ENCODE measurements at regions not wholly inside any gene's neighbourhood (a gene's known extent, or its start where the extent isn't known, plus 50 kb on each side); places are given as distances from the start of the nearest gene placed in this dataset.

DNA sequence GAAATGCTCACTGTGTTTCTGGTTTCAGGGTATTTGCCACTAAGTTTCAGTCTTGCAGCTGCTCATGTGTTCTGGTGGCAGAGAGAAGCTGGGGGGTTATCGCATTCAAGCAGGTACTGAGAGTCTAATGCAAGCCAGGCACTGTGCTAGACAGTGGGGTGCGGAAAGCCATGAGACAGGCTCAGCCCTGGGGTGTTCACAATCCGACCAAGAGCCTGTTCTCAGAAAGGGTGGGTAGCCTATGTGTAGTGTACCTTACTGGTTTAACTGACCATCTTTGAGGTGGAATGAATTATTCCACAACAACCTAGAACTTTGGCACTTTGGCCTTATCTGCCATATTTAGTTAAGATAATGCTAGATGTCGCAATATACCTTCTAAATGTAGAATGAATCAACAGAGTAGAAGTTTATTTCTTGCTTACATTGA lies 55.3 kb upstream of the ROR1 start:
- no TSS peak for BruUV-seq (replicated peaks)
- Histone ChIP-seq H3F3A (ENCODE audit: insufficient read depth, low read depth) (0 out of 2 replicates have a peak, but pooled peaks cover 9% of the 10 kb centered on the region), H3K36me3 (ENCODE audit: low read depth) (no peaks in the 10 kb centered on the region), H3K79me2 (ENCODE audit: low read depth) (no peaks in the 10 kb centered on the region), H3K27ac (no peak overlapping the region), H3K4me1 (replicated peaks; ENCODE audit: insufficient read depth) (peaks cover 17% of the 10 kb centered on the region), H3K9me3 (ENCODE audit: insufficient read depth, low read depth) (no peaks in the 10 kb centered on the region), H2AFZ (no peak overlapping the region), H3K4me2 (no peak overlapping the region), H4K20me1 (ENCODE audit: insufficient read depth) (no peaks in the 10 kb centered on the region), H3K27me3 (ENCODE audit: insufficient read depth, low read depth) (no peaks in the 10 kb centered on the region), H3K4me3 (no peak overlapping the region), H3K9me2 (ENCODE audit: insufficient read depth) (no peaks in the 10 kb centered on the region)
- TF ChIP-seq, protein P1, sequence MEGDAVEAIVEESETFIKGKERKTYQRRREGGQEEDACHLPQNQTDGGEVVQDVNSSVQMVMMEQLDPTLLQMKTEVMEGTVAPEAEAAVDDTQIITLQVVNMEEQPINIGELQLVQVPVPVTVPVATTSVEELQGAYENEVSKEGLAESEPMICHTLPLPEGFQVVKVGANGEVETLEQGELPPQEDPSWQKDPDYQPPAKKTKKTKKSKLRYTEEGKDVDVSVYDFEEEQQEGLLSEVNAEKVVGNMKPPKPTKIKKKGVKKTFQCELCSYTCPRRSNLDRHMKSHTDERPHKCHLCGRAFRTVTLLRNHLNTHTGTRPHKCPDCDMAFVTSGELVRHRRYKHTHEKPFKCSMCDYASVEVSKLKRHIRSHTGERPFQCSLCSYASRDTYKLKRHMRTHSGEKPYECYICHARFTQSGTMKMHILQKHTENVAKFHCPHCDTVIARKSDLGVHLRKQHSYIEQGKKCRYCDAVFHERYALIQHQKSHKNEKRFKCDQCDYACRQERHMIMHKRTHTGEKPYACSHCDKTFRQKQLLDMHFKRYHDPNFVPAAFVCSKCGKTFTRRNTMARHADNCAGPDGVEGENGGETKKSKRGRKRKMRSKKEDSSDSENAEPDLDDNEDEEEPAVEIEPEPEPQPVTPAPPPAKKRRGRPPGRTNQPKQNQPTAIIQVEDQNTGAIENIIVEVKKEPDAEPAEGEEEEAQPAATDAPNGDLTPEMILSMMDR (conservative IDR thresholded peaks at IDR 0.05): no peak
- no peak for TF ChIP-seq EZH2 (IDR thresholded peaks at IDR 0.05; ENCODE audit: low read depth)
- intact Hi-C loops (cut with micrococcal nuclease; ENCODE audit: unreplicated experiment): no loop called here
- ChIA-PET POLR2A (ENCODE audit: unreplicated experiment) (no interaction called here), CTCF (interaction anchor here (0.6 kb wide), 1 partner anchor 15 kb away, joined by 10 read pairs; no protein-coding TSS in a partner anchor)
- no peak for DNase-seq

DNA sequence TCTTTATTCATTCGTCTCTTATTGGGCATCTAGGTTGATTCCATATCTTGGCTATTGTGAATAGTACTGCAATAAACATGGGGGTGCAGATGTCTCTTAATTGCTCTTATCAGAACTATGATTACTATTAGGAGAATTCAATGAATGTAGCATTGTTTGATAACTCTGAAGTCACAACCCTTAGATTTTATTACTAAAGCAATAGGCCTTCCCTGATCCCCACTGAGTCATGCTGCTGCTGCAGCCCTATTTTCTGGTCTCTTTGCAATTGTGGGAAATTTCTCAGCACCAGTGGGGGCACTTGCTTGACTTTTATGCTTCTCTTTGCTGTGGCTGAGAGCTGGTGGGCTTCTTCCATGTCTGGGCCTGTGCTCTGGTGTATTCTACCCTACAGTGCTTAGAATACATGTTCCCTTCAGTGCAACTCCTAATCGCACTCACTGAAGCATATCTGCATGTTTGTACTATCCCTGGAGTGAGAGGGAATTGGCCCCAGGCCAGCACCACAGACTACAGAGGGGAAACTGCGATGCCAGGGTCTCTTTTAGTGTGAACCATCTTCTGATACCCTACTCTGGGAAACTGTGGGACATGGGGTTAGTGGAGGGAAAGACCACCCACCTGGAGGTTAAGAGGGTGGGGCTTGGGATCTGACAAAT lies 52.2 kb upstream of the ROR1 start:
- no peaks in the 10 kb centered on the region for H3K79me2 ChIP-seq (ENCODE audit: low read depth)
- no peak overlapping the region for H3K4me2 ChIP-seq
- DNase-seq: peak in 1 of 2 experiments; percentile 57
- POLR2A ChIA-PET (ENCODE audit: unreplicated experiment): no interaction called here
- no TSS peak for BruUV-seq (replicated peaks)
- H3K27ac ChIP-seq: no peak overlapping the region
- no peaks in the 10 kb centered on the region for H3K9me2 ChIP-seq (ENCODE audit: insufficient read depth)
- no peaks in the 10 kb centered on the region for H3K9me3 ChIP-seq (ENCODE audit: insufficient read depth, low read depth)
- intact Hi-C loops (cut with micrococcal nuclease; ENCODE audit: unreplicated experiment): no loop called here
- H3K4me3 ChIP-seq: no peak overlapping the region
- H3K27me3 ChIP-seq (ENCODE audit: insufficient read depth, low read depth): no peaks in the 10 kb centered on the region
- H4K20me1 ChIP-seq (ENCODE audit: insufficient read depth): no peaks in the 10 kb centered on the region
- peaks cover 22% of the 10 kb centered on the region for H3K4me1 ChIP-seq (replicated peaks; ENCODE audit: insufficient read depth)
- no peak for TF ChIP-seq EZH2 (IDR thresholded peaks at IDR 0.05; ENCODE audit: low read depth)
- TF ChIP-seq, protein P1 (conservative IDR thresholded peaks at IDR 0.05): no peak
- 0 out of 2 replicates have a peak, but pooled peaks cover 9% of the 10 kb centered on the region for H3F3A ChIP-seq (ENCODE audit: insufficient read depth, low read depth)
- CTCF ChIA-PET: no interaction called here
- no peak overlapping the region for H2AFZ ChIP-seq
- no peaks in the 10 kb centered on the region for H3K36me3 ChIP-seq (ENCODE audit: low read depth)

DNA sequence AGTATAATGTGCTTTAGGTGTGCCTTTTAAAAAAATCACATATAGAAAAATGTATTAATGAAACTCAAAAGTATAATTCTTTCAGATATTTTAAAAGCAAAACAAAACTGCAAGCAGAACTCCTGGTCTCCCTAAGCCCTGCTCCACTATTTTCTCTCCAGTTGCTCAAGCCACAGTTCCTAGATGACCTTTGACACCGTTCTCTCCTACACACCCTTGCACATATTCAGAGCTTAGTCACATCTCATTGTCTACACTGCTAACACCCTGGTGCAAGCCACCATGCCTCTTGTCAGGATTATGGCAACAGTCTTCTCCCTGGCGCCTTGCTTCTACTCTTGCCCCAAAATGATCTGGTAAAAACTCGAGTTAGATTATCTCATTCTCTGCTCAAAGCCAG lies 50.2 kb upstream of the ROR1 start:
- intact Hi-C loops (cut with micrococcal nuclease; ENCODE audit: unreplicated experiment): no loop called here
- POLR2A ChIA-PET (ENCODE audit: unreplicated experiment): no interaction called here
- BruUV-seq (replicated peaks): no TSS peak

More for the DNA sequence above, 50.2 kb upstream of the ROR1 start:
- no peak for TF ChIP-seq EZH2 (IDR thresholded peaks at IDR 0.05; ENCODE audit: low read depth)
- TF ChIP-seq, protein P1 (conservative IDR thresholded peaks at IDR 0.05): no peak
- Histone ChIP-seq H4K20me1 (ENCODE audit: insufficient read depth) (no peaks in the 10 kb centered on the region), H3K36me3 (ENCODE audit: low read depth) (no peaks in the 10 kb centered on the region), H3K4me2 (0 out of 2 replicates have a peak overlapping the region, but pooled peaks have one; percentile 12), H3K4me1 (replicated peaks; ENCODE audit: insufficient read depth) (peaks cover 22% of the 10 kb centered on the region), H3K4me3 (no peak overlapping the region), H3K27me3 (ENCODE audit: insufficient read depth, low read depth) (no peaks in the 10 kb centered on the region), H3K9me2 (ENCODE audit: insufficient read depth) (no peaks in the 10 kb centered on the region), H2AFZ (no peak overlapping the region), H3F3A (ENCODE audit: insufficient read depth, low read depth) (0 out of 2 replicates have a peak, but pooled peaks cover 9% of the 10 kb centered on the region), H3K79me2 (ENCODE audit: low read depth) (no peaks in the 10 kb centered on the region), H3K9me3 (ENCODE audit: insufficient read depth, low read depth) (no peaks in the 10 kb centered on the region), H3K27ac (no peak overlapping the region)
- CTCF ChIA-PET: no interaction called here
- DNase-seq: peak in 1 of 2 experiments; percentile 37

Data from PC-9 (cell line).